ENCODE measurements at regions not wholly inside any gene's neighbourhood (a gene's known extent, or its start where the extent isn't known, plus 50 kb on each side); places are given as distances from the start of the nearest gene placed in this dataset.
"Not testable (repeated sequence)": the region's sequence is repeated elsewhere in the genome, so short reads cannot be mapped to it uniquely, and the experiment has no call there.

GRCh38 chr14:71753126-71753830 is 179.0 kb upstream of the RGS6 start:
- peak; percentile 34 for DNase-seq (ENCODE audit: low spot score)
- Mint-ChIP-seq H3K27ac (no peak overlapping the region), H3K4me1 (ENCODE audit: low read depth) (peaks cover 18% of the 10 kb centered on the region), H3K9me3 (peaks cover 11% of the 10 kb centered on the region), H3K4me3 (peak overlapping the region; percentile 19), H3K27me3 (ENCODE audit: insufficient read depth) (peaks cover 12% of the 10 kb centered on the region), H3K36me3 (ENCODE audit: low read depth) (peaks cover 3% of the 10 kb centered on the region)
- intact Hi-C loops (cut with micrococcal nuclease) = loop anchor here (1.0 to 5.0 kb wide), 5 partner anchors 346 to 703 kb away; no protein-coding TSS in a partner anchor

- Mint-ChIP-seq H3K4me1 (ENCODE audit: low read depth) (peaks cover 18% of the 10 kb centered on the region), H3K4me3 (no peak overlapping the region), H3K27ac (no peak overlapping the region), H3K36me3 (ENCODE audit: low read depth) (peaks cover under 1% of the 10 kb centered on the region), H3K27me3 (ENCODE audit: insufficient read depth) (peaks cover 12% of the 10 kb centered on the region), H3K9me3 (peaks cover 4% of the 10 kb centered on the region)
- DNase-seq (ENCODE audit: low spot score) = no peak
- intact Hi-C loops (cut with micrococcal nuclease) = loop anchor here (1.0 to 5.0 kb wide), 5 partner anchors 347 to 704 kb away; no protein-coding TSS in a partner anchor
These were observed 178.3 kb upstream of the RGS6 start for GRCh38 chr14:71753976-71754375.

GRCh38 chr14:71754422-71755095 is 177.7 kb upstream of the RGS6 start:
- no peaks in the 10 kb centered on the region for H3K36me3 Mint-ChIP-seq (ENCODE audit: low read depth)
- no peak for DNase-seq (ENCODE audit: low spot score)
- H3K27me3 Mint-ChIP-seq (ENCODE audit: insufficient read depth) = peaks cover 12% of the 10 kb centered on the region
- H3K4me3 Mint-ChIP-seq = no peak overlapping the region
- intact Hi-C loops (cut with micrococcal nuclease) = loop anchor here (5.0 kb wide), 1 partner anchor 347 kb away; no protein-coding TSS in a partner anchor
- H3K27ac Mint-ChIP-seq = no peak overlapping the region
- peaks cover 18% of the 10 kb centered on the region for H3K4me1 Mint-ChIP-seq (ENCODE audit: low read depth)
- no peaks in the 10 kb centered on the region for H3K9me3 Mint-ChIP-seq

GRCh38 chr14:71758229-71758951 is 173.8 kb upstream of the RGS6 start:
- intact Hi-C loops (cut with micrococcal nuclease) = no loop called here
- no peak for DNase-seq (ENCODE audit: low spot score)
- no peak overlapping the region for H3K27ac Mint-ChIP-seq
- no peak overlapping the region for H3K4me3 Mint-ChIP-seq
- H3K4me1 Mint-ChIP-seq (ENCODE audit: low read depth) = no peaks in the 10 kb centered on the region
- peaks cover 12% of the 10 kb centered on the region for H3K27me3 Mint-ChIP-seq (ENCODE audit: insufficient read depth)
- no peaks in the 10 kb centered on the region for H3K9me3 Mint-ChIP-seq
- H3K36me3 Mint-ChIP-seq (ENCODE audit: low read depth) = no peaks in the 10 kb centered on the region

- Mint-ChIP-seq H3K4me3 (no peak overlapping the region), H3K36me3 (ENCODE audit: low read depth) (no peaks in the 10 kb centered on the region), H3K27ac (no peak overlapping the region), H3K4me1 (ENCODE audit: low read depth) (no peaks in the 10 kb centered on the region), H3K9me3 (no peaks in the 10 kb centered on the region), H3K27me3 (ENCODE audit: insufficient read depth) (peaks cover 13% of the 10 kb centered on the region)
- no peak for DNase-seq (ENCODE audit: low spot score)
- intact Hi-C loops (cut with micrococcal nuclease) = no loop called here
These were observed 169.7 kb upstream of the RGS6 start for GRCh38 chr14:71762575-71762974.

GRCh38 chr14:71764701-71765382 is 167.4 kb upstream of the RGS6 start:
- intact Hi-C loops (cut with micrococcal nuclease) = no loop called here
- Mint-ChIP-seq H3K27ac (no peak overlapping the region), H3K36me3 (ENCODE audit: low read depth) (no peaks in the 10 kb centered on the region), H3K9me3 (no peaks in the 10 kb centered on the region), H3K4me3 (no peak overlapping the region), H3K4me1 (ENCODE audit: low read depth) (no peaks in the 10 kb centered on the region), H3K27me3 (ENCODE audit: insufficient read depth) (peaks cover 25% of the 10 kb centered on the region)
- no peak for DNase-seq (ENCODE audit: low spot score)

- intact Hi-C loops (cut with micrococcal nuclease) = no loop called here
These were observed 166.7 kb upstream of the RGS6 start for GRCh38 chr14:71765505-71765904.

GRCh38 chr14:71770431-71770830 is 161.8 kb upstream of the RGS6 start:
- no peaks in the 10 kb centered on the region for H3K4me1 Mint-ChIP-seq (ENCODE audit: low read depth)
- no peak for DNase-seq (ENCODE audit: low spot score)
- no peak overlapping the region for H3K27ac Mint-ChIP-seq
- no peak overlapping the region for H3K4me3 Mint-ChIP-seq
- H3K9me3 Mint-ChIP-seq = peaks cover 34% of the 10 kb centered on the region
- intact Hi-C loops (cut with micrococcal nuclease) = no loop called here
- peaks cover 16% of the 10 kb centered on the region for H3K27me3 Mint-ChIP-seq (ENCODE audit: insufficient read depth)
- peaks cover 2% of the 10 kb centered on the region for H3K36me3 Mint-ChIP-seq (ENCODE audit: low read depth)

More at GRCh38 chr14:71765505-71765904, 166.7 kb upstream of the RGS6 start:
- Mint-ChIP-seq H3K27me3 (ENCODE audit: insufficient read depth) (peaks cover 22% of the 10 kb centered on the region), H3K4me3 (no peak overlapping the region), H3K36me3 (ENCODE audit: low read depth) (no peaks in the 10 kb centered on the region), H3K9me3 (no peaks in the 10 kb centered on the region), H3K4me1 (ENCODE audit: low read depth) (no peaks in the 10 kb centered on the region), H3K27ac (no peak overlapping the region)
- DNase-seq (ENCODE audit: low spot score) = no peak

- intact Hi-C loops (cut with micrococcal nuclease); H3K4me3 Mint-ChIP-seq; H3K4me1 Mint-ChIP-seq (ENCODE audit: low read depth); DNase-seq (ENCODE audit: low spot score); H3K27ac Mint-ChIP-seq; H3K36me3 Mint-ChIP-seq (ENCODE audit: low read depth): not testable (repeated sequence)
- peaks cover 34% of the 10 kb centered on the region for H3K9me3 Mint-ChIP-seq
- peaks cover 16% of the 10 kb centered on the region for H3K27me3 Mint-ChIP-seq (ENCODE audit: insufficient read depth)
These were observed 160.8 kb upstream of the RGS6 start for GRCh38 chr14:71771421-71771820.

- H3K27me3 Mint-ChIP-seq (ENCODE audit: insufficient read depth) = peaks cover 16% of the 10 kb centered on the region
- H3K36me3 Mint-ChIP-seq (ENCODE audit: low read depth); intact Hi-C loops (cut with micrococcal nuclease); DNase-seq (ENCODE audit: low spot score); H3K27ac Mint-ChIP-seq; H3K4me3 Mint-ChIP-seq; H3K4me1 Mint-ChIP-seq (ENCODE audit: low read depth): not testable (repeated sequence)
- peaks cover 34% of the 10 kb centered on the region for H3K9me3 Mint-ChIP-seq
These were observed 160.2 kb upstream of the RGS6 start for GRCh38 chr14:71771996-71772395.

- intact Hi-C loops (cut with micrococcal nuclease) = no loop called here
- no peak overlapping the region for H3K4me3 Mint-ChIP-seq
- no peak overlapping the region for H3K27ac Mint-ChIP-seq
These were observed 158.2 kb upstream of the RGS6 start for GRCh38 chr14:71773898-71774481.

More at GRCh38 chr14:71773898-71774481, 158.2 kb upstream of the RGS6 start:
- Mint-ChIP-seq H3K9me3 (peaks cover 34% of the 10 kb centered on the region), H3K4me1 (ENCODE audit: low read depth) (peaks cover 15% of the 10 kb centered on the region), H3K36me3 (ENCODE audit: low read depth) (peaks cover 2% of the 10 kb centered on the region), H3K27me3 (ENCODE audit: insufficient read depth) (peaks cover 4% of the 10 kb centered on the region)
- DNase-seq (ENCODE audit: low spot score) = no peak

Measured in activated T-helper 1 cell treated with anti-CD3 and anti-CD28 coated beads, Interleukin-12 subunit alpha, Interleukin-12 subunit beta, Interleukin-2, Interleukin-4 antibody, amounts not matched to agents 30 ng/mL and 10 ng/mL and 1 ng/mL, durations not matched to agents 14 hours and 24 hours and 36 hours (primary cell).